GM12874 (cell line): ENCODE measurements at regions not wholly inside any gene's neighbourhood (a gene's known extent, or its start where the extent isn't known, plus 50 kb on each side); places are given as distances from the start of the nearest gene placed in this dataset.
A peak's percentile ranks its signal among the peaks of the same experiment; 100 is the strongest.

Experiments
- CTCF ChIP-seq: IDR thresholded peaks from 2 replicates; pipeline ENCODE4 v1.5.1; 2011; ENCODE audit warnings: low read depth, mild to moderate bottlenecking, control low read depth, low read length, moderate library complexity; ENCODE audit not compliant: insufficient read depth

- 0 out of 2 replicates have a peak, but pooled peaks have one; percentile 33 for TF ChIP-seq CTCF
Observed at GRCh38 chr1:187264995-187265602, 436.4 kb downstream of the PLA2G4A start.

- no peak for TF ChIP-seq CTCF
Observed at GRCh38 chr1:187266051-187266450, 437.3 kb downstream of the PLA2G4A start.

GRCh38 chr1:187267827-187268226, 439.1 kb downstream of the PLA2G4A start:
- no peak for TF ChIP-seq CTCF

- no peak for TF ChIP-seq CTCF
Observed at GRCh38 chr1:187270256-187270655, 441.5 kb downstream of the PLA2G4A start.

GRCh38 chr1:187275346-187275745, 446.6 kb downstream of the PLA2G4A start:
- no peak for TF ChIP-seq CTCF

- TF ChIP-seq CTCF, result no peak
Observed at GRCh38 chr1:187275985-187276575, 447.3 kb downstream of the PLA2G4A start.

GRCh38 chr1:187276677-187277076, 447.9 kb downstream of the PLA2G4A start:
- no peak for TF ChIP-seq CTCF
